SIG-M5 treated with dmso at 0.1 percent for 504 hours (cell line): ENCODE measurements at regions not wholly inside any gene's neighbourhood (a gene's known extent, or its start where the extent isn't known, plus 50 kb on each side); places are given as distances from the start of the nearest gene placed in this dataset.

Experiments
- DNase-seq: peaks from one replicate; lab custom pipeline; 2025; ENCODE audit not compliant: unreplicated experiment; lab: John Stamatoyannopoulos, UW

GRCh38 chr15:29919380-29919881 lies 97.2 kb upstream of the TJP1 start:
- no peak for DNase-seq

- DNase-seq = no peak
Measured at GRCh38 chr15:29917600-29918597, 95.6 kb upstream of the TJP1 start.

DNA sequence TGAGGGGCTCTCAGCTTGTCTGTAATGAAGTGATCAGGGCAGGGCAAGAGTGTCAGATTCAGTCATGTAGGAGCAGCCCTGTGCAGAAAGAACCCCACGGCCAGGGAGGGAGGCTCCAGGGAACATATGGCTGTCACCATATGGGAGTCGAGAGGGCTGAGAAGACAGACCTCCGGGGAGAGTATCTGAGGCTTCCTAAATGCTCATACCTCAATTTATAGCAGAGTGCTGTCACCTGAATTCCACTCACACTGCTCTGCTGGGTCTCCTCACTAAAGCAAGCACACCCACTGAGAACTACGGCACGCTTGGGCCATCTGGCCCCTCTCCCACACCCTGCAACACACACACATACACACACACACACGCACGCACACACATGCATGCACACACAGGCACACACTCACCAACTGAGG lies 92.3 kb upstream of the TJP1 start:
- no peak for DNase-seq

DNA sequence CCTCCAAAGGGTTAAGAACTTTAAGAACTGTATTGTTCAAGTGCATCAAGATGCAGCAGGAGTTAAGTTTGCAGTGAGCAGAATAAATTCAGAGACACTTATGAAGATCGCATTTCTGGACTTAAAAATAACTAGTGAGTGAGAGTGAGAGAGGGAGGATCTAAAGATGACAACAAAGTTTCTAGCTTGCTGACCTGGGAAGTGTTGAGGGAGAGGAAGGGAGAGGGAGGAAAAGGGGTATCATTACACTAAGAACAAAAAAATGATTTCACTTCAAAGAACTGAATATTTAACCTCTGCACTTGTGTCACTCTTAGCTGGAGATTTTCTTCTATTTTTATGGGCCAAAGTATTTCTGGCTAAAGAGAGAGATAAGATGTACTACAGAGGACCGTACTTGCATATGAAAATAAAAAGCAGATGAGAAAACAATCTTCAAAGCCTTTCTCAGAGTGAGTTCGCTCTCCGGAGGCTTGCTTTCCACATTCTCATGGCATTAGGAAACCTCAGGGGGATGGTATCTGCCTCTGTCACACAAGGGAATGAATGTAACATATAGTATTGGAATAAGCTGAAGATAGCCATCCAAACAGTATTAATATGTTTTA lies 91.4 kb upstream of the TJP1 start:
- DNase-seq = no peak

DNA sequence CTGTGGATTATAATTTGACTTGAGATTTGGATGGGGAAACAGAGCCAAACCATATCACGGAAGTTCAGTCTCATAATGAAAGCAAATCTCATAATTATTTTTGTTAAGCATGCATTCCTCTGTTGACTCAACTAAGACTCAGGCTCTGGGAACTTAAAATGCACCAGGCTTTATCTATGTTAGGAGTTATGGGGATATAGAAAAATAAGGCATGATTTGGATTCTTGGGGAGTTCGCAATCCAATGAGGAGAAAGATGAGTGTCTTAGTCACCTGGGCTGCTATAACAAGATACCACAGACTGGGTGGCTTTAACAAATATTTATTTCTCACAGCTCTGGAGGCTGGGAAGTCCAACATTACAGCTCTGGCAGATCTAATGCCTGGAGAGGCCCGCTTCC lies 89.4 kb upstream of the TJP1 start:
- no peak for DNase-seq

DNA sequence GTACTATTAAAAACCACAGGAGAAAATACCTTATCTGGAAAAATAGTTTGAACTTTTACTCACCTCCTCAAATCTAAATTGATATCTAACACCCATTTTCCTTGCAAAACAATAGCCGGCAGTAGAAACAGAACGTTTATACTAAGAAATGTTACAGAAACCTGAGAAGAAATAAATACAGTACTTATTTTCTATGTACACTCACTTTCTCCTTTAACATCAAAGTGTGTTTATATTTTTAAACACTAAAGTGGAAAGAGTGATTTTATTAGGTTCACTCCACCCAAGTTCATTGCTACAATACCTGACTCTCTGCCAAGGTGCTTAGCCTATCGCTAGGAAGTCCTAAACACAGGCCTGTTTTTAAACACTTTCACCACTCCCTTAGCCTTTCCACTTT lies 87.8 kb upstream of the TJP1 start:
- no peak for DNase-seq

DNA sequence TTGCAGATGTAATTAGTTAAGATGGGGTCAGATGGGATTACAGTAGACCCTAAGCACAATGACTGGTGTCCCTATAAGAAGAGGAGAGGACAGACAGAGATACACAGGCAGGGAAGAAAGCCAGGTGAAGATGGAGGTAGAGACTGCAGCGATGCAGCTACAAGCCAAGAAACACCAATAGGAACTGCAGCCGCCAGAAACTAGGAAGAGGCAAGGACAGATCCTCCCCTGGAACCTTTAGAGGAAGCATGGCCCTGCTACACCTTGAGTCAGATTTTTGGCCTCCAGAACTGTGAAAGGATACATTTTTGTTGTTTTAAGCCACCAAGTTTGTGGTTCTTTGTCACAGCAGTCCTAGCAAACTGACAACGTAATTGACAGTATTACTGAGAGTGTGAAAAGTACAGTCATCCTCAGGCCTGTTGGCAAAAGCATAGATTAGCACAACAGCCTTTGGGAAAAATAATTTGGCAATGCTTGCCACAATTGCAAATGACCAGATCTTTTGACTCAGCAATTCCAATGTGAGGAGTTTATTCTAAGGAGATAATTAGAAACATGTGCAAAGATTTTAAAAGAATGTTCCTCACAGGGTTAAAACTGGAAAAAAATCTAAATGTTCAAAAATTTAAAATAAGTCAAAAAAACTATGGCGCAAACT lies 82.6 kb upstream of the TJP1 start:
- no peak for DNase-seq

DNA sequence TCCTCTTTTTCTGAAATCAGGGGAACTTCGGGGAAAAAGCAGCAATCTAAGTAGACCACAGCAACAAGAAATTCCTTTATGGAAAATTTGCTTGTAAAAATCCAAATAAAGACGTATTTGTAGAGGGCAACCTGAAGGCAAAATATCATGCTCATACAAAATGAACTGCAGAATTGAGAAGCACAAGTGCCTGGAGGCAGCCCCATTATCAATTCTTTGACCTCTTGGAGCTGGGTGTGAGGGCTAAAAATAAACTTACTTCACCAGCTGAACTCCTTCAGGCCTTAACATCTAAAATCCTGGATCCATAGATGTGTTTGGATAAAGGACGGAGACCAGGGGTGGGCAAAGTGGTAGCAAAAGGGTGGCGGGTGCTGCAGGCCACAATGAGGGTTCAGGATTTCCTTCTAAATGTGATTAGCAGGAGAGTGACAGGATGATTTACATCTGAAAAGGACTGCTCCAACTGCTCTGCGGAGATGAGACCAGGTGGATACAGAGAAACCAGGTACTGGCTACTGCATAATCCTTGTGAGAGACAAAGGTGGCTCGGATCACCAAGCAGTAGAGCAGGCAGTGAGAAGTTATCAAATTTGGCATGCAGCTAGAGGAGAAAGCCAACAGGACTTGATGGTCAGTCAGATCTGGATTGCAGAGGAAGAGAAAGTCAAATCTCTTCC lies 81.7 kb upstream of the TJP1 start:
- no peak for DNase-seq

DNA sequence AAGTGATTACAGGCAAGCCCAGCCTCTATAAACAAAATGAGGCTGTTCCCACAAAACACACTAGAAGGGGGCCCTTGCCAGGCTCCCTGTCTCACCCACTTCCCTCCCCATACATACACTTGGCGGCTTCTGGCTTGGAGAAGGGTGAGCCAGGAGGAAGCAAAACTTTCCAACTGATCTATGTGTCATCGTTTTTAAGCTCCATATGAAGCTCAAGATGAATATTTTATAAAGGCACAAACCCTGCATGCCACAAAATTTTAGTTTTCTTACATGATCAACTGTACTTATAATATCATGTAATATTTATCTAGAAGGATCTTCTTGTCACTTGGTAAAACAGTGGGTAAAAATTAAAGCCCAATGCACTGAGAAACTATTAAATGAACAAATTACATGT lies 80.8 kb upstream of the TJP1 start:
- DNase-seq = no peak

DNA sequence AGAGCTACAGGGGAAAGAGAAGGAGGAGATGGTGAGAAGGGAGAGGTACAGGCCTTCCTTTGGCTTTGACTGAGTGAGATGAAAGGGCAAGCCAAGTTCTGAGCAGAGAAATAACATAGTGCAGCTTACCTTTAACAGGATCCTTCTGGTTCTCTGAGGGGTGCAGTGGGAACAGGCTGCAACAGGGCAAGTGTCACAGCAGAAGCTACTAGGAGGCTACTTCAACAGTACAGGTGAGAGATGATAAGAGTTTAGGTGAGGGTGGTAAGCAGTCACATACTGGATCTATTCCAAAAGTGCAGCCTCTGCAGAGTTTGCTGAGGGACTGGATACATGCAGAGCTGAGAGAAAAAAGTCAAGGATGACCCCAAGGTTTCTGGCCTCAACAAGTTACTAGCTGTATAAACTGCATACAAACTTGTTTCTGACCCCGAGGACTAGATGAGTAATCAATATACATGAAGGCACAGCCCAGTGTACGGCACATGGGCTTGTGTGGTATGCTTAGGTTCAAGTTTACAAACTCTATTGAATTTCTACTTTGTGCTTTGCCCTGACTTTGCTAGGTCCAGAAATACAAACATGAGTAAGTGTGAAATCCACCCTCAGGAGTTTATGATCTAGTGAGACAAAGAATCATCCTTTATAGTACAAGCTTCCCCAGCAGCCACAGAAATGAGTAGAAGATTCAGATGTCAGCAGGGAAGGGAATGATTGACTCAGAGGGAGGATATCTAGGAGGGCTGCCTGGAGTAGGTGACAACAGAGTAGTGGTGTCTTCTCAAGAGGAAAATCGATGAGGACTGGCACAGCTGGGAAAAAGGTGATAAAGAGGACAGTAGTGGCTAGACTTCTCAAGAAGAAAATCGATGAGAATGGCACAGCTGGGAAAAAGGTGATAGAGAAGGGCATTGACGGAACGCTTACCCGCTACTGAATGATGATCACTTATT lies 78.2 kb upstream of the TJP1 start:
- DNase-seq = no peak

DNA sequence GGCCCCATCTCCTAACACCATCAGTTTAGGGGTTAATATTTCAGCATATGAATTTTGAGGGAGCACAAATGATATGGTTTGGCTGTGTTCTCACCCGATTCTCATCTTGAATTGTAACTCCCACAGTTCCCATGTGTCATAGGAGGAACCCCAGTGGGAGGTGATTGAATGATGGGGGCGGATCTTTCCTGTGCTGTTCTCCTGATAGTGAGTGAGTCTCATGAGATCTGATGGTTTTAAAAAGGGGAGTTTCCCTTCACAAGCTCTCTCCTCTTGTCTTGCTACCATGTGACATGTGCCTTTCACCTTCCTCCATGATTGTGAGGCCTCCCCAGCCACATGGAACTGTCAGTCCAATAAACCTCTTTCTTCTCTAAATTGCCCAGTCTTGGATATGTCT lies 73.8 kb upstream of the TJP1 start:
- DNase-seq = no peak

GRCh38 chr15:29891096-29891457 lies 68.8 kb upstream of the TJP1 start:
- DNase-seq = no peak

DNA sequence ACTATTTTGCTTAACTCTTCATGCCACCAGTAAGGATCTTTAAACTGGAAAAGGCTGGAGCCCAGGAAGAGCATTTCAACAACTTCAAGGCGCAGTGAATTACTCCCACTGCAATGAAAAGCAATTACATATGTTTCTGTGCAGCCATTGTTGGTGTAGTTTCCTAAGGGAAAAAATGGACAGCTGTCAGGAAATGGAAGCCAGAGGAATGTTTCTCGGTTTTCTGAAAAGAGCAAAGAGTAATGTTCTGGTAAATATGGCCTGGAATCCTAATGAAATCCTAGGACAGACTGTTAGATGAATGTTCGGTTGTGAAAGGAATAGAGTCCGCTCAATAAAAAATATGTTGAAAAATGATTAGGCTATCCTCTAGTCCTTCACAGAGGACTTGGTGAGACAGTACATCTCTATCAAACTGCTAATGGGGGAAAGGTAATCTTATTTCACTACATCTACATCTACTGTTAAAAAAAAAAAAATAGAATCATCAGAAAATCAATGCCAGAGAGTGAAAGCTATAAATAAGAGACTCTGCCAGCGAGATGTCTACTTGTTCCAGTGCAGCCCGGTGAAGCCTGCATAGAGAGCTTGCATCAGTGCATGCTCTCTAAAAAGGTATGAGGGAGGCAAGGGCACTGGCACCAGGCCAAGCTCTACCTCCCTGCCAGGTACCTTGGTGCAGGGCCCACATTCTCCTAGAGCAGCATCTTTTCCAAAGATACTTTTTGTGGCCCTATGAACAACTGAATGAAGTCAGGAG lies 68.2 kb upstream of the TJP1 start:
- DNase-seq = no peak

DNA sequence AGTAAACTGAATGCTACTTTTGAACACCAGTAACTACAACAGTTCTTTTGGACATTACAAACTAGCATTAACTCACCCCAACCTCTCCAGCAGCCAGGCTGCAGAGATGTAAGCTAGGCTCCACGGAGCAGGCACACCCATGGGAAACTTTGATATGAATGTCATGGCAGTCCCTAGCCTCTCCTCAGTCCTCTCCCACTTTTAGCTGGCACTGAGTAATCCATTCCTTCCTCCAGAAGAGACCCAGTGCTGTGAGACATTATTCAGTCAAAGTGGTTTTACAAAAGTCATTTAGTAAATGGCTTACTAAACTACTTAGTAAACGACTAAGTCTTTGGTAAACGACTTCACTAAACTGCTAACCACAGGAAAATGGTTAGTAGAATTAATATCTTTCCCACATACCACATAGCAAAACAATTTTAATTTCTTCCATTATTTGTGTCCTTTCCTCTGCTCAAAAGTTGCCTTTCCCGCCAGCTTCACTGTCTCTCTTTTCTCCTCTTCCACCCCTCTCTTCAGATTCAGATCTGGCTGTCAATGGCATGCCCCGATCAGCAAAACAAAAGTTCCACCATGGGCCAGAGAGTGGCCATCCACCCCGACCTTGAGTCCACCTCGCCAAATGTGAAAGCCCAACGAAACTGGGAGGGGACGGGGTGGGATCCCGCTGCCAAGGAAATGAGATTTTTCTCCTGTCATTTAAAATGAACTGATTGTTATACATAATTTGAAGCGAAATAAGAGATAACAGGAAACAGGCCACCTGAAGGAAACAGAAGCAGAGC lies 67.5 kb upstream of the TJP1 start:
- no peak for DNase-seq

DNA sequence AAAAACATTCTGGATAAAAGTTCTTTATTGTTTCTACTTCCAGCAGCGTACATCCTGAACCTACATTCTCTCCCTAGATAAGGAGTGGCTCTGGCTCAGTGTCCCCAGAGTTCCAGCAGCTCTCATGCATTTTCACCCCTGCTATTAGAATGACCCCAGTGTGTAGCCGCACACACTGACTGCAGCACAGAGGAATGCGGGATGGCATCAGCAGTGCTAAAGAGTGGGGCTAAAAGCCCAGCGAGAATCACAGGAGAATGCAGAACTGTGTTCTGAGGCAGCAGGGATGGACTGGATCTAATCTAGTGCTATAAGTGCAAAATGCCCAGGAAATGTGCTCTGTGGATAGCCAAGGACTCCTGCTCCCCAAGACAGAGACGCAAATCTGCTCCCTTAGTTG lies 66.4 kb upstream of the TJP1 start:
- no peak for DNase-seq

DNA sequence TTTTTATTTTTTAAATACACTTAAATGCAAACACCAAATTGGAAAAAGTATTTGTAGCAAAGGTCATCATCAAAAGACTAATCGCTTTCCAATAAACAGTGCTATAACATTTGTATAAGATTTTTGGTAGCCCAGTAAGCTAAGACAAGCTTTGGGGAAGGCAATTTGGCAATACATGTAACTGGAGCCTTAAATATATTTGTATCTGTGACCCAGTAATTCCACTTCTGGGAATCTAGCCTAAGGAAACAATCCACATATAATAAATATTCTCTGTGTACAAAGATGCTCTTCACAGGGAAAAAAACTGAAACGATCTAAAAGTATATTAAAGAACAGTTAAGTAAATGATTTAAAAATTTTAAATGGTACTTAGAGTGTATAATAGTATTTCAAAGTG lies 65.5 kb upstream of the TJP1 start:
- no peak for DNase-seq

GRCh38 chr15:29885183-29885582 lies 62.9 kb upstream of the TJP1 start:
- no peak for DNase-seq

- DNase-seq = no peak
Measured at GRCh38 chr15:29883126-29883525, 60.9 kb upstream of the TJP1 start.

GRCh38 chr15:29880886-29881285 lies 58.6 kb upstream of the TJP1 start:
- DNase-seq = no peak
